GM23338 (cell line): ENCODE measurements at regions not wholly inside any gene's neighbourhood (a gene's known extent, or its start where the extent isn't known, plus 50 kb on each side); places are given as distances from the start of the nearest gene placed in this dataset.

Experiments used
- ATAC-seq: fragments of 200-7000 bp; cut with Tn5 transposase; 3 replicates; pipeline ENCODE4 v1.9.1; 2020
- DNase-seq: peaks from one replicate; pipeline ENCODE4 v3.0.0-alpha.2; 2015; ENCODE audit warnings: low spot score
- H2AFZ ChIP-seq: fragments of 200-600 bp; sonication (generic); 2 replicates; pipeline ENCODE4 v1.8.0; 2016; ENCODE audit warnings: antibody characterized with exemption, mild to moderate bottlenecking, moderate library complexity
- H3F3A ChIP-seq: fragments of 200-600 bp; sonication (generic); replicated peaks from 2 replicates; pipeline ENCODE4 v1.8.0; 2017; ENCODE audit warnings: antibody characterized with exemption, mixed run types, low read depth
- H3K27ac ChIP-seq: fragments of 200-600 bp; sonication (generic); 2 replicates; pipeline ENCODE4 v1.6.1; 2016; ENCODE audit warnings: low read depth
- H3K27me3 ChIP-seq: fragments of 200-600 bp; sonication (generic); 2 replicates; pipeline ENCODE4 v1.8.0; 2016; ENCODE audit warnings: mild to moderate bottlenecking, mixed run types, moderate library complexity; ENCODE audit not compliant: insufficient read depth
- H3K36me3 ChIP-seq: fragments of 200-600 bp; sonication (generic); 2 replicates; pipeline ENCODE4 v1.8.0; 2016; ENCODE audit warnings: mild to moderate bottlenecking; ENCODE audit not compliant: insufficient read depth
- H3K4me1 ChIP-seq: fragments of 200-600 bp; sonication (generic); 2 replicates; pipeline ENCODE4 v1.8.0; 2016; ENCODE audit warnings: mild to moderate bottlenecking, moderate library complexity; ENCODE audit not compliant: insufficient read depth
- H3K4me2 ChIP-seq: fragments of 200-600 bp; sonication (generic); 2 replicates; pipeline ENCODE4 v1.7.1; 2017; ENCODE audit warnings: mixed run types
- H3K4me3 ChIP-seq: fragments of 200-600 bp; sonication (generic); 2 replicates; pipeline ENCODE4 v1.6.1; 2016; ENCODE audit warnings: mixed run types
- H3K79me2 ChIP-seq: fragments of 200-600 bp; sonication (generic); replicated peaks from 2 replicates; pipeline ENCODE4 v1.8.0; 2017; ENCODE audit warnings: mild to moderate bottlenecking; ENCODE audit not compliant: insufficient read depth
- H3K9me2 ChIP-seq: fragments of 200-600 bp; sonication (generic); 2 replicates; pipeline ENCODE4 v1.8.0; 2017; ENCODE audit not compliant: insufficient read depth
- H4K20me1 ChIP-seq: fragments of 200-600 bp; sonication (generic); replicated peaks from 2 replicates; pipeline ENCODE4 v1.8.0; 2017; ENCODE audit warnings: mild to moderate bottlenecking; ENCODE audit not compliant: insufficient read depth
- H3K27ac Mint-ChIP-seq: 2 replicates; pipeline ENCODE4 v1.8.0; 2020; ENCODE audit warnings: inconsistent platforms, mild to moderate bottlenecking, moderate library complexity, mixed read lengths
- H3K27me3 Mint-ChIP-seq: 3 replicates; pipeline ENCODE4 v1.8.0; 2022; ENCODE audit warnings: low read depth, mild to moderate bottlenecking, moderate library complexity, mixed read lengths, inconsistent platforms; ENCODE audit not compliant: insufficient read depth, poor library complexity
- H3K36me3 Mint-ChIP-seq: 3 replicates; pipeline ENCODE4 v1.8.0; 2021; ENCODE audit warnings: low read depth, mild to moderate bottlenecking, inconsistent platforms, moderate library complexity, mixed read lengths
- H3K4me1 Mint-ChIP-seq: 3 replicates; pipeline ENCODE4 v1.8.0; 2020; ENCODE audit warnings: mild to moderate bottlenecking, inconsistent platforms, mixed read lengths
- H3K4me3 Mint-ChIP-seq: 3 replicates; pipeline ENCODE4 v1.8.0; 2021; ENCODE audit warnings: moderate library complexity, mild to moderate bottlenecking, inconsistent platforms, mixed read lengths
- H3K9me3 Mint-ChIP-seq: 3 replicates; pipeline ENCODE4 v1.8.0; 2020; ENCODE audit warnings: moderate library complexity, mild to moderate bottlenecking, inconsistent platforms, mixed read lengths
- CREB1 ChIP-seq: fragments of 250-450 bp; sonication (Bioruptor Pico); IDR thresholded peaks from 2 replicates; pipeline ENCODE4 v1.5.0; 2020; ENCODE audit warnings: low read depth, mild to moderate bottlenecking, moderate library complexity
- CTCF ChIP-seq, 2 experiments: fragments of 200-600 bp in 1 of 2; sonication (generic) in 1 of 2; conservative IDR thresholded peaks; 2 replicates each; pipeline versions ENCODE4 v1.5.1 to v1.6.1; 2016 to 2017; ENCODE audit warnings: antibody characterized with exemption in 2 of 2, low read depth in 2 of 2, mild to moderate bottlenecking in 2 of 2, moderate library complexity in 1 of 2
- ETS1 ChIP-seq: IDR thresholded peaks from 2 replicates; pipeline ENCODE4 v1.6.1; 2016; ENCODE audit warnings: antibody characterized with exemption
- EZH2 ChIP-seq: fragments of 200-600 bp; sonication (generic); IDR thresholded peaks from one replicate; pipeline ENCODE4 v1.8.0; 2017; ENCODE audit warnings: antibody characterized with exemption, mild to moderate bottlenecking, low read depth; ENCODE audit not compliant: unreplicated experiment
- EZH2phosphoT487 ChIP-seq: fragments of 200-600 bp; sonication (generic); IDR thresholded peaks from one replicate; pipeline ENCODE4 v1.8.1; 2018; ENCODE audit warnings: antibody characterized with exemption; ENCODE audit not compliant: unreplicated experiment
- JUNB ChIP-seq: IDR thresholded peaks from one replicate; pipeline ENCODE4 v1.6.1; 2016; ENCODE audit warnings: antibody characterized with exemption; ENCODE audit not compliant: unreplicated experiment
- NANOG ChIP-seq: IDR thresholded peaks from 2 replicates; pipeline ENCODE4 v1.6.1; 2016; ENCODE audit warnings: antibody characterized with exemption, borderline replicate concordance
- POLR2AphosphoS5 ChIP-seq: IDR thresholded peaks from 2 replicates; pipeline ENCODE4 v1.6.1; 2016; ENCODE audit warnings: antibody characterized with exemption, low read depth
- REST ChIP-seq: IDR thresholded peaks from one replicate; pipeline ENCODE4 v1.6.1; 2018; ENCODE audit warnings: antibody characterized with exemption; ENCODE audit not compliant: unreplicated experiment
- STAT1 ChIP-seq: IDR thresholded peaks from one replicate; pipeline ENCODE4 v1.6.1; 2016; ENCODE audit warnings: antibody characterized with exemption; ENCODE audit not compliant: unreplicated experiment
- ZNF114 ChIP-seq: fragments of 250-450 bp; sonication (Bioruptor Pico); IDR thresholded peaks from 2 replicates; pipeline ENCODE4 v1.5.0; 2020; ENCODE audit warnings: mild to moderate bottlenecking, moderate library complexity
- ZNF331 ChIP-seq: fragments of 250-450 bp; sonication (Bioruptor Pico); IDR thresholded peaks from 2 replicates; pipeline ENCODE4 v1.5.0; 2020; ENCODE audit warnings: low read depth, mild to moderate bottlenecking, moderate library complexity
- ZNF462 ChIP-seq: fragments of 250-450 bp; sonication (Bioruptor Pico); IDR thresholded peaks from 2 replicates; pipeline ENCODE4 v1.5.0; 2020; ENCODE audit warnings: mild to moderate bottlenecking, moderate library complexity

GRCh38 chr3:170711786-170712185, 125.9 kb upstream of the SLC7A14 start:
- no peak for DNase-seq
- peaks cover 11% of the 10 kb centered on the region; the same call in 2 of the 3 replicates for H3K9me3 Mint-ChIP-seq
- no peak for TF ChIP-seq CTCF (conservative IDR thresholded peaks at IDR 0.05; ENCODE audit: low read depth in 2 of 2)
- no peak for TF ChIP-seq EZH2phosphoT487
- TF ChIP-seq REST: no peak
- no peak for TF ChIP-seq ETS1
- no peak for TF ChIP-seq JUNB
- no peak for TF ChIP-seq POLR2AphosphoS5
- TF ChIP-seq NANOG: no peak
- no peak for TF ChIP-seq ZNF331 (CRISPR knock-in tag)
- TF ChIP-seq ZNF462: no peak
- no peak for TF ChIP-seq ZNF114 (CRISPR knock-in tag)
- no peak for TF ChIP-seq CREB1 (CRISPR knock-in tag)
- no peak for TF ChIP-seq STAT1
- TF ChIP-seq EZH2: no peak
- H3K9me2 ChIP-seq: no peaks in the 10 kb centered on the region; the same call in 1 of the 2 replicates
- no peaks in the 10 kb centered on the region for H3K4me1 ChIP-seq
- H3K27me3 Mint-ChIP-seq: no peaks in the 10 kb centered on the region
- no peaks in the 10 kb centered on the region for H3K4me1 Mint-ChIP-seq
- no peak overlapping the region for H2AFZ ChIP-seq
- no peaks in the 10 kb centered on the region for H3K36me3 ChIP-seq
- H3K27ac ChIP-seq: no peak overlapping the region
- H3K4me2 ChIP-seq: no peak overlapping the region
- H3K4me3 Mint-ChIP-seq: no peak overlapping the region
- peaks cover 3% of the 10 kb centered on the region; the same call in 1 of the 3 replicates for H3K36me3 Mint-ChIP-seq
- no peak overlapping the region for H3K27ac Mint-ChIP-seq
- H3K79me2 ChIP-seq: no peaks in the 10 kb centered on the region
- H3F3A ChIP-seq: no peaks in the 10 kb centered on the region
- no peaks in the 10 kb centered on the region for H3K27me3 ChIP-seq
- no peaks in the 10 kb centered on the region for H4K20me1 ChIP-seq
- H3K4me3 ChIP-seq: no peak overlapping the region
- ATAC-seq: no peak
